ENCODE measurements at regions not wholly inside any gene's neighbourhood (a gene's known extent, or its start where the extent isn't known, plus 50 kb on each side); places are given as distances from the start of the nearest gene placed in this dataset.

DNA sequence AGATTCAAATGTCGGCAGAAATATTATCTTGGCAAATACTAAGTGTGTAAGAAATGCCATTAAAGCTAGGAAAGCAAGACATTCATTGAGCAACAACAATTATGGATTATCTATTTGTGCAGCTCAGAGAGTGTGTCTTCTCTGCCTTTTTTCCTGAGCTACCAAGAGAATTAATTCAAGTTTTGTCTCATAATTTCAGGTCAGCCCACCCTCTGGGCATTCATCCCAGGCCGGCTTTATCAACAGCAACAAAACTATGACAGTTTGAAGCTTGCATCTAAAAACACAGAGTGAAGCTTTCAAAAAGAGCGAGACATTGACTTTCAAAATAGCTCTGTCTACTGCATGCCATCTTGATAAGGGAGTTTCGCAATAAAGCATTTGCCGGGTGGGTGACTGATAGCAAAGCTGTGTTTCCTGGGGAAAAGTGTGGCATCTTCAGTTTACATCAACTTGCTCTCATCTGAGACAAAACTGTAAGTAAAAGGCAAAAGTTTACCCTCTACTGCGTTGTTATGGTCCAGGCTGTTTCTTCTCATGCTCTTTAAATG is 182.4 kb downstream of the IRX1 start:
- CTCF ChIA-PET: no interaction called here
- no peak for DNase-seq (ENCODE audit: low read depth, low spot score)
- no peak overlapping the region for H3K4me3 ChIP-seq (ENCODE audit: low read depth, low read length)
- TF ChIP-seq, protein P1, sequence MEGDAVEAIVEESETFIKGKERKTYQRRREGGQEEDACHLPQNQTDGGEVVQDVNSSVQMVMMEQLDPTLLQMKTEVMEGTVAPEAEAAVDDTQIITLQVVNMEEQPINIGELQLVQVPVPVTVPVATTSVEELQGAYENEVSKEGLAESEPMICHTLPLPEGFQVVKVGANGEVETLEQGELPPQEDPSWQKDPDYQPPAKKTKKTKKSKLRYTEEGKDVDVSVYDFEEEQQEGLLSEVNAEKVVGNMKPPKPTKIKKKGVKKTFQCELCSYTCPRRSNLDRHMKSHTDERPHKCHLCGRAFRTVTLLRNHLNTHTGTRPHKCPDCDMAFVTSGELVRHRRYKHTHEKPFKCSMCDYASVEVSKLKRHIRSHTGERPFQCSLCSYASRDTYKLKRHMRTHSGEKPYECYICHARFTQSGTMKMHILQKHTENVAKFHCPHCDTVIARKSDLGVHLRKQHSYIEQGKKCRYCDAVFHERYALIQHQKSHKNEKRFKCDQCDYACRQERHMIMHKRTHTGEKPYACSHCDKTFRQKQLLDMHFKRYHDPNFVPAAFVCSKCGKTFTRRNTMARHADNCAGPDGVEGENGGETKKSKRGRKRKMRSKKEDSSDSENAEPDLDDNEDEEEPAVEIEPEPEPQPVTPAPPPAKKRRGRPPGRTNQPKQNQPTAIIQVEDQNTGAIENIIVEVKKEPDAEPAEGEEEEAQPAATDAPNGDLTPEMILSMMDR (IDR thresholded peaks at IDR 0.05; ENCODE audit: insufficient read depth, low read length, missing control alignments): no peak
- POLR2A ChIA-PET: no interaction called here

DNA sequence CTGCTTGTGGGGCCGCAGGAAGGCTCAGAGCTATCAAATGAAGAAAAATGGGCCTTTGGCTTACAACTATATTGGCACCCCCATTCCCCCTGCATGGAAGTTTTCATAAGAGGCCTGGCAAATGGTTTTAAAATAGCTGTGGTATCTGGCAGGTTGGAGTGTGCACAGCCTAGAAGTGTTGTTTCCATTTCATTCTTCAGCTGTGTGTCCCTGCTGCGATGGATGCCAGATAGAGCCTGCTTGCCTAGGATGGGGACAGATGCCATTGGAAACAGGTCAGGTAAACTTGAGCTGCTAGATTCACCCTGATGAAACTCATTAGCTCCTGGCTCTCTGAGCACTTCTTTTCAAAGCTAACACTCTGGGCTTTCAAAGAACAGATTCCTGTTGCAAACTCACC is 183.3 kb downstream of the IRX1 start:
- POLR2A ChIA-PET: no interaction called here
- DNase-seq (ENCODE audit: low read depth, low spot score): no peak
- CTCF ChIA-PET: no interaction called here
- TF ChIP-seq, protein P1 (IDR thresholded peaks at IDR 0.05; ENCODE audit: insufficient read depth, low read length, missing control alignments): no peak
- no peak overlapping the region for H3K4me3 ChIP-seq (ENCODE audit: low read depth, low read length)

DNA sequence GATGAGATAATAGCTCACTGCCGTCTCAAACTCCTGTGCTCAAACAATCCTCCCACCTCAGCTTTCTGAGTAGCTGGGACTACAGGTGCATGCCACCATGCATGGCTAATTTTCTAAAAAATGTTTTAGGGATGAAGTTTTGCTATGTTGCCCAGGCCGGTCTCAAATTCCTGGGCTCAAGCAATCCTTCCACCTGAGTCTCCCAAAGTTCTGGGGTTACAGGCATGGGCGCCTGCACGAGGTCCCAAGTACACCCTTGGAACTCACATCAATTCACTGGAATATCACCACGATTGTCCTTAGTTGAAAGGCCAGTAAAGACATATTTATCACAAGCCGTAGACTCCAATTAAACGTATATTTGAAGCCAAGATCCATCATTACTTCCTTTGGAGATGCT is 184.6 kb downstream of the IRX1 start:
- H3K4me3 ChIP-seq (ENCODE audit: low read depth, low read length): no peak overlapping the region
- ChIA-PET POLR2A (no interaction called here), CTCF (no interaction called here)
- TF ChIP-seq, protein P1 (IDR thresholded peaks at IDR 0.05; ENCODE audit: insufficient read depth, low read length, missing control alignments): no peak
- DNase-seq (ENCODE audit: low read depth, low spot score): no peak

DNA sequence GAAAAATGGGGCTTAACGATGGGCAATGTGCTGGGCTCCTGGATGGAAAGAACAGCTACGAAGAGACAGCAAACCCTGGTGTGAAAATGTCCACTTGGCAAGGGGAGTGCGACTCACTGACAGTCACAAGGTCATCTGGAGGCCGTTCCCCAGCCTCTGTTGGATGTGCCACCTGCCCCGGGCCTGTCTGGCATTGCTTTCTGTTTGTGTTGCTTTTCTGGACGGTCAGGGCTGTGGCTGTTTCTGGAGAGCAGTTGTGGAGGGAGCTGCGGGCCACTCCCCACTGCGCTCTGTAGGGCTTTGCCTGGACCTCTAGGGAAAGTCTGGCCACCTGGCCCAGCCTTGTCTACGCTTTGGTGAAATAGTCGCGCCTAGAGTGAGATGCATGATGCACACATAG is 185.3 kb downstream of the IRX1 start:
- ChIA-PET CTCF (no interaction called here), POLR2A (no interaction called here)
- DNase-seq (ENCODE audit: low read depth, low spot score): no peak
- TF ChIP-seq, protein P1 (IDR thresholded peaks at IDR 0.05; ENCODE audit: insufficient read depth, low read length, missing control alignments): no peak
- H3K4me3 ChIP-seq (ENCODE audit: low read depth, low read length): no peak overlapping the region

DNA sequence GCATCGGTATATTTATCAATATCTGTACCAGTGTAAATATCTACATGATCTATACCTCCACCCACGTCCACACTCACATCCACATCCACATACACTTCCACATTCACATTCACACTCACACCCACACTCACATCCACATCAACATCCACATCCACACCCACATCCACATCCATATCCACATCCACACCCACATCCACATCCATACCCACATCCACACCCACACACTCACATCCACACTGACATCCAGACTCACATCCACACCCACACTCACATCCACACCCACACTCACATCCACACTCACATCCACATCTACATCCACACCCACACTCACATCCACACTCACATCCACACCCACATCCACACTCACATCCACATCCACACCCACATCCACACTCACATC is 189.2 kb downstream of the IRX1 start:
- CTCF ChIA-PET: no interaction called here
- POLR2A ChIA-PET: no interaction called here
- TF ChIP-seq, protein P1 (IDR thresholded peaks at IDR 0.05; ENCODE audit: insufficient read depth, low read length, missing control alignments): no peak
- H3K4me3 ChIP-seq (ENCODE audit: low read depth, low read length): no peak overlapping the region
- DNase-seq (ENCODE audit: low read depth, low spot score): no peak

DNA sequence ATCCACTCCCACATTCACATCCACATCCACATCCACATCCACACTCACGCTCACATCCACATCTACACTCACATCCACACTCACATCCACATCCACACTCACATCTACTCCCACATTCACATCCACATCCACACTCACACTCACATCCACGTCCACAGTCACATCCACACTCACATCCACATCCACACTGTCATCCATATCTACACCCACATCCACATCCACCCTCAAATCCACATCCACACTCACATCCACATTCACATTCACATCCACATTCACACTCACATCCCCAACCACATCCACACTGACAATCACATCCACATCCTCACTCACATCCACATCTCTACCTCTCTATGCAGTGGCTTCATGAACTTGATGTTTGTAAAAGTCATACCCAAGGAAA is 190.5 kb downstream of the IRX1 start:
- no peak for DNase-seq (ENCODE audit: low read depth, low spot score)
- CTCF ChIA-PET: no interaction called here
- H3K4me3 ChIP-seq (ENCODE audit: low read depth, low read length): no peak overlapping the region
- TF ChIP-seq, protein P1 (IDR thresholded peaks at IDR 0.05; ENCODE audit: insufficient read depth, low read length, missing control alignments): no peak
- POLR2A ChIA-PET: no interaction called here
